LoVo (cell line): ENCODE measurements at regions not wholly inside any gene's neighbourhood (a gene's known extent, or its start where the extent isn't known, plus 50 kb on each side); places are given as distances from the start of the nearest gene placed in this dataset.
A peak's percentile ranks its signal among the peaks of the same experiment; 100 is the strongest.

Experiments used
- DNase-seq: peaks from one replicate; pipeline ENCODE4 v3.0.0-alpha.2; 2016; ENCODE audit warnings: low spot score

DNA sequence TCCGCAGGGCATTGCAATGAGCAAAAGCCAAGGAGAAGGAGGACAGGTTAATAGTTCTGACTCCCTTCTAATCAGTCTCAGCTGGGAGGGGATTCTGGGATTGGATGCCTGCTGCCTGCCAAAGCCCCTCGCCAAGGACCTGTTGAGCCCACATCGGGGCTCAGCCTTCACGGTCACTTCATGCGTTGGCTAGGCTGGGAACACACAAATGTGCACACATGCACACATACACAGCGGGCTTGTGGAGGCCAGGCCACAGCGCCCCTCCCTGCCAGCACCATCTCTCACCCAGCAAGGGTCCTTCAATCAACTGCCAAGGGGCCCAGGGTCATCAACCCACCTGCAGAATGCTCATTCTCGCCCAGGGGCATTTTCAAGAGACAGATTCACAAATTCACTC lies 113.9 kb downstream of the C5orf15 start:
- DNase-seq = no peak

DNA sequence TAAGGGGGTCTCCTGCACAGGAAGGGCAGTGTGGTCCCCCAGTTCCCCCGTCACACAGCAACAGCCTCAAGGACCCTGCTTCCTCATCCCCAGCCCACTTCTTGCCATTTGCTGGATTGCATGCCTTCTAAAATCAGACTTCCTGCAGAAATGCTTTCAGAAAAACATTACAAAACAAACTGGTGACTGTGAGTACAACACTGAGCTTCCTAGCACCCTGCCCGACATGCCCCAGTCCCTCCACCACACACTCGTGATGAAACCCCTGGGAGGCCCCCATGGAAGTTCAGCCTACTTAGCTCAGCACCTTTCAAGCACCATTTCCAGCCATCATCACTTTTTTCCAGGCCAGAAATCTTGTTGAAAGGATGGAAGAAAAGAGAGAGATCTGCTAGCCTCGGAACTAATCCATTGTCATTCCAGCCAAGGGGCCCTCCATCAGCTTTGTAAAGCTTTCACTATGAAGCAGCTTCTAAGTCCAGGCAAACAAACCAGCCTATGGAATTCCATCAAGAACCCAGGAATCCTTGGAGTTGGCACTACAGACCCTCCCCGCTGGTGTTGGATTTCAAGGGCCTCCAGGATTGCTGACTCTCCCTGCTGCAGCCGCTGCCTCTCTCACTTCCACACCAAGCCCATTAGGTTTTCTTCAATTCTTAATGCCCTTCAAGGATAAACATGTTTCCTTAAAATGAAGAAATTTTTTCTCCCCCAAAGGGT lies 114.6 kb downstream of the C5orf15 start:
- DNase-seq = no peak

DNA sequence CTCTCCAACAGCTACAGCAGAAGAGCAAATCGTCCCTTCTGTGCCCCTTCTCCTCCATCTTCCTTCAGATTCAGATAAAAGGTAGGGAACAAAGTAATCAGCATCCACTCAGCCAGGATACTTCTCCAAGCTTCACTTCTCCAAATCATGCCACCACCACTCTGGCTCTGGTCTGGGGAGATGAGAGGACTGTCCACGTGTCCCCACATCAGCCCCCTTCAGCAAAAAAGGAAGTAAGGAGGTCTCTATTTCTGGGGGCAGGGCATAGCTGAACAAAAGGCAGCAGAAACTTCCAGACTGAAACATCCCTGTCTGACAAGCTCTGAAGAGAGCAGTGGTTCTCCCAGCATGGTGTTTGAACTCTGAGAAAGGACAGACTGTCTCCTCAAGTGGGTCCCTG lies 116.9 kb downstream of the C5orf15 start:
- DNase-seq = no peak

DNA sequence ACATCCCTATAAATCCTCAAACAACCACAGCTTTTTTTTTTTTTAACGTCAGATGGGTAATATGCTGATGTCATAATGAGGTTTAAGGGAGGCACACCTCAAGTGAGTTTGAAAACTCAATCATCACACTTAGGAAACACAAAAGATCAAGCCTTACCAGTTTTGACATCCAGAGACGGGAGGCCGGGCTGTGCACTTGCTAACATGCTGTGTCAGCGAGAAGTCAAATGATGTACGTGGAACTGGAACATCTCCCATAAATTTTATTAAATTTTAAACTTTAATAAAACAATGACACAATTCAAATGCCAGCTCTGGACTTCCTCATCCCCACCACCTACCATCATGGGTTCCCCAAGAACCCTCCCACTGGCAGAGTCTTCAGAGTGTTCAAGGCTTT lies 117.6 kb downstream of the C5orf15 start:
- DNase-seq = no peak

DNA sequence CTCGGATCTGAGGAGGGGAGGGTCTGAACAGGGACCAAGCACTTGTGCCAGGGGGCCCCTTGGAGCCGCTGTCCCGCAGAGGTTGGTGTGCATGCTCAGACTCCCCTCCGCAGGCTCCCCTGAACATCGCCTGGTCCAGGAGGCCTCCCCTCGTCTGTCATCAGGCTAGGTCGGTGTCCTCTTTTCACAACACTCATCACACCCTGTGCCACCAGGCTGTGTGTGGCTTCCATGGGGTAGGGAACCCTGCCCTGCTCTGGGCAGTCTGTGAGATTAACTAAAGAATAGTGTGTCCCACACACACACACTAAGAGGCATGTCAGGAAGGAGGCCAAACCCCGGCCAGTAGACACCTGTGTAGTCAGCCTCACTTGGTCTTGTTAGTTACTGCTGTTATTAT lies 119.3 kb downstream of the C5orf15 start:
- no peak for DNase-seq

DNA sequence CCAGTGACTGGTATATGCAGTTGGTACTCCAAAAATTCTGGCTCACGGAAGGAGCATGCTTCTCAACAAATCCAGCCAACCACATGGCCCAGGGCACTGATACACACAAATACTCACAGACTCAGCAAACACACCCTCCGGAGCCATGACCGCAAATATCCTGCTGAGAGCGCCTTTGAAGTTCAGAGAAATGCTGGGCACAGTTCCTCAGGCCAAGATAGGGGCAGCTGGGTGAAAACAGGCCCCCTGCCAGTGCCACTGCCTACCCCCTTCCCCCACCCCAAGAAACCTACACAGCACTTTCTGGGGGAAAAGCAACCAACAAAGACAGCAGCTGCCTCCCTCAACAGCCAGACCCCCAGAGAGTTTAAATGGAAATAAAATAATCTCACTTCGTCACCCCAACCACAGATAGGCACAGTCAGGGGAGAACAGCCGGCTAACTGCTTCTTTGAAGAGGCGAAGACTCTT lies 120.0 kb downstream of the C5orf15 start:
- no peak for DNase-seq

DNA sequence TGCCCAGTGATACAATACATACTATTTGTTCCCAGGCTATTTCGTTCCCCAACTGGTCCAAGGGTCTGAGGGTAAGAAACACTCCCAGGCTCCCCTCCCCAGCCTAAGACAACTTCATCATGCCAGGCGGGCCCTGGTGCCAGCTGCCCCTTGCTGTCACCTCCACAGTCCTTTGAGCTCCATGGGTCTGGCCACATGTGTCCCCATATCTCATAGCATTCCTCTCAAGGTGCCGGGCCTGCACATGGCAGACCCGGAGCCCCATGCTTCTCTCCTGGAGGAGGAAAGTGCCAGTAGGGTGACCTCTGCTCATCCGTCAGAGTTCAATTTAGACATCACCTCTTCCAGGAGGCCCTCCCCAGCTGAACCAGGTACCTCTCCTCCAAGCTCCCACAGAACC lies 120.5 kb downstream of the C5orf15 start:
- no peak for DNase-seq

DNA sequence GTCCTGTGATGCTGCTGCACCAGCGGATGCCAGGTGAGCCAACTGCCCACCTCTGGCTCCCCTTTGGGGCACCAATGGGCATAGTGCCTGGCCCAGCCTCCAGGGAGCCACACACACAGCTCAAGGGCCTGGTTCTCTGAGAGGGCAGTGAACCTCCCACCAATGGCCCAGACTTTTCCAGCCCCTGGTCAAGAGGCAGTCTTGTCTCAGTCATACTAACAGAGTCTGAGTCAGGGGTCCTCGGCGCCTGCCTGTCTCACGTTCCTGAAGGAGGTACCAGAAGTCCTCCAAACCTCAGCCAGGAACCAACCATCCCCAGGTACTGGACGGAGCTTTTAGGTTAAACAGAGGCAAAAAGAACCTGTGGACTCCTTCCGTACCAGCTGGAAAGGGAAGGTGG lies 121.1 kb downstream of the C5orf15 start:
- DNase-seq = no peak

DNA sequence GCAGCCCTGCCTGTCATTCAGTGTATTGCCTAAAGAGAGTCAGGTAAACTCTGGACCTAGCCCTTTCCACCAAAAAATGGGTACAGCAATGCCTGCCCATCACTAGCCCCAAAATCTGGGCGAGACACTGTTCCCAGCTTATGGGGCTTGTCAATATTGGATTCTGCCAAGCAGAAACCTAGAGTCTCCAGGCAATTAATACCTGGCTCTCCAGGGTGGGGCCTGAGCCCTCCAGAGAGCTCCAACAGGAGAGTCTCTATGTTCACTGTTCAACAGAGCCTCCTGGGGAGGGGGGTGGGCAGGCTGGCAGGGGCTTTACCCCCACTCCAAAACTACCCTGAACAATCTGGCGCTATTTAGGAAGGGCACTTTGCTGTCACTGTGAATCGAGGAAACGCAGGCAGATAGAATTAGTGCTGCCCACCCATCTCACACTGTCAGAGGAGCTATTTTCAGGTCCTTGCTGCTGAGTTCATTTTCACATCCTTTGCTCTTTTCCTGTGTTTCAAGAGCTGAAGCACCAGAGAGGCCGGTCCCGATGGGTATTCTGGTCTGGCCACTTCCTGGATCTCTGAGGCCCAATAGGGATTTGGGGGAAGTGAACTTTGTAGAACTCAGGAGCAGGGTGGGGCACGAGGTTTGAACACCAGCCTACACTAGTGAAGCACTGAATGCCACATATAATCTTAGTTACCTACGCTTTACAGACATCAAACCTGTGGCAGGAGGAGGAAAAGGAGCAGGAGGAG lies 121.8 kb downstream of the C5orf15 start:
- no peak for DNase-seq

DNA sequence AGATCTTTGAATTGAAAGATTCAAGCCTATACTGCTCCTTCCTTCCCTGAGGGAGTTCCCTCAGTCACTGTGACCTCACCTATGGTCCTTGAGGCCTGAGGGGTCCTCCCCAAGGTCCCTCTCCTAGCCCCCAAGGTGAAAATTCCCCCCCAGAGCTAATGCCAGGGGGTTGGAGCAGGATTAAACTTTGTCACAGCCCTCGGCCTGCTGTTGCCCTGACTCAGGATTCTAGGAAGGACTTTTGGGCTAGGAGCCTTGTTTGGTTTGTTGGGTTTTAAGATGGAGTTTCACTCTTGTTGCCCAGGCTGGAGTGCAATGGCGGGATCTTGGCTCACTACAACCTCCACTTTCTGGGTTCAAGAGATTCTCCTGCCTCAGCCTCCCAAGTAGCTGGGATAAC lies 123.2 kb downstream of the C5orf15 start:
- no peak for DNase-seq

DNA sequence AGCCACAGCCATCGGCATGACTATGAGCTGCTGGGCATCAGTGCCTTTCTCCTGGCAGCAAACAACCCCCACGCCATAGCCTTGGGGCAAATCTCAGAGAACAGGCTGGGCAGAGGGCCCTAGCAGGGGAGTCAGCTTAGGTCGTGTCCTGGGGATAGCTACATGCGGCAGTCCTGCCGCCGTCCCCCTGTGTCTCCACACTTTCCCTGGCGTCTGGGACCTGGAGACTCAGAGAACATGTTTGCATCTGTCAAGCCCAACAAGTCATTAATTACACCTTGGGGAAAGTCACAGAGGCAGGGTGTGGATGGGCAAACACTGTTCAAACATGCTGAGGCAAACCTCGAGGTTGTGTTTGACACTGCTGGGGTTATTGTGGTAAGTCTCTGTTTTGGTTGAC lies 123.6 kb downstream of the C5orf15 start:
- DNase-seq = no peak

DNA sequence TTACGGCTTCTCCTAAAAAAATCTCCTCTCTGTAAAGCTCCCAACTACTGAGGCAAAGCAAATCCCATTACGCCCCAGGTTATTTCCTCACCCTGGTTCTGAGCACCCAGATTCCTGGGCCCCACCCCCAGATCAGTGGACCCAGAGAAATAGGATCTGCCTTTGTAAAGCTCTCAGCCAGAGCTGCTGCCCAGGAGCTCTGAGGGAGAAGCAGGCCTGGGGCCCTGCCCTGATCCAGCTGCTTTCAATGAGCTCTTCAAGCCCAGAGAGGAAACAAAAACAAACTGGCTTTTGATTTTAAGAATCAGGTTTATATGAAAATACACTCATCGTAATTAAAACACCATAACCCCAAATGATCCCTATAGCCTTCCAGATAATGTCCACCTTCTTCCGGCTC lies 124.5 kb downstream of the C5orf15 start:
- DNase-seq = no peak

DNA sequence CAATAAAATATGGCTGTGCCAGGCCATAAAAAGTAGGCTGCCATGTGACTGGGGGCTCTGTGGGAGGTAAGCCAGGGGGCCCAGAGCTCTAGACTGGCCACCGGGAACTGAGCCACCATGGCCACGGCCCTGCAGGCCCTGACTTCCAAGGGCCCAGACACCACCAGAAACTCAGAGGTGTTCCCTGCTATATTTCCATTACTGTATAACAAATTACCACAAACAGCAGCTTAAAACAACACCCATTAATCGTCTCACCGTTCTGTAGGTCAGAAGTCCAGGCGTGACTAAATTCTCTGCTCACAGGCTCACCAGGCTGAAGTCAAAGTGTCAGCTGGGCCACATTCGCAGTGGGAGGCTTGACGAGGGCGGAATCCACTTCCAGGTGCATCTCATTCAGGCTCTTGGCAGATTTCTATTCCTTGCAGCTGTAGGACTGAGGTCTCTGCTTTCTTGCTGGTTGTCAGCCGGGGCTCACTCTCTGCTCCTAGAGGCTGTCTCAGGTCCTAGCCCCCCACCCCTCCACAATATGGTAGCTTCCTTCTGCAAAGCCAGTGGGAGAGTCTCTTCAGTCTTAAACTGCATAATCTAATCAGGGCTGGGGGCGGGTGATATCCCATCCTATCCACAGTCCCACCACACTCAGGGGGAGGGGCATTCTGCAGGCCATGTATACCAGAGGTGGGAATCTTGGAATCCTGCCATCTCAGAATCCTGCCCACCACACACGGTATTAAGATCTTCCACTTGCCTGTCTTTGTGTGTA lies 125.4 kb downstream of the C5orf15 start:
- no peak for DNase-seq

DNA sequence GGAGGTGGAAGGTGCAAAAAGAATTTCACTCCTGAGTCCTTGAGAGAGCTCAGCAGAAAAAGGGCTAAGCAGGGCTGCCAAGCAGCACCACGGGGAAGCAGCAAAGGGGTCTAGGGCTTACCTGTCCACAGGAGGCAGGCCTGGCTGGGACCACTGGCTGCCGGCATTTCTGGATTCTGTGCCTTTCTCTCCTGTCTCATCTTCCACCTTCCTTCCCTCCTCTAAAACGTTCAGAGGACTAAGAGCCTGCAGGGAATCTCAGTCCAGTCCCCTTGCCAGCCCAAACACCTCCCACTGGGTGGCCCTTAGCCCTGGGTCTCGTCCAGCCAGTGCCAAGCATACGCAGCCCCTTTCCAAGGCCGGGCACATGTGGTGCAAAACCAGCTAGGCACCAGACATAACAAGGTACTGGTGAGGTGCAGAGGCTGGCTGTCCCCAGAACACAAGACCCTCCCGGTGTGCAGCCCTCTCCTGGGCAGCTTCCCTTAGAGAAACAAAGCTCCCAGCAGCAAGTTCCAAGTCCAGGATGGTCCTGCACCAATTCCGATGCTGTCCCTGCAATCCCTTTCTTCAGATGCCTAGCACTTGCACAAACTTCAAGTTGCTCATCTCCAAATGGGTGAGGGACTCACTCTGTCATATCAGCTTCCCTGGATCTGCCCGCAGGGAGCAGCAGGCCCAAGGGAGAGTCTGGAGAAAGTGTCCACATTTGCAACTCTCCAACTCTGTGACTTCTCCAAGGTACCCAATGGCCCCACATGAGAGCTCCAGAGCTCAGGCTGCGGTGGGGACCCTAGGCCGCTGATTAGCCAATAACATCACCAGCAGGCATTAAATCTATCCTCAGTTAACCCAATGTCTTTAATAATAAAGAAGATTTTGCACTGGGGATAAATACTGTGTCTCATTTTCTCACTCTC lies 126.3 kb downstream of the C5orf15 start:
- no peak for DNase-seq

DNA sequence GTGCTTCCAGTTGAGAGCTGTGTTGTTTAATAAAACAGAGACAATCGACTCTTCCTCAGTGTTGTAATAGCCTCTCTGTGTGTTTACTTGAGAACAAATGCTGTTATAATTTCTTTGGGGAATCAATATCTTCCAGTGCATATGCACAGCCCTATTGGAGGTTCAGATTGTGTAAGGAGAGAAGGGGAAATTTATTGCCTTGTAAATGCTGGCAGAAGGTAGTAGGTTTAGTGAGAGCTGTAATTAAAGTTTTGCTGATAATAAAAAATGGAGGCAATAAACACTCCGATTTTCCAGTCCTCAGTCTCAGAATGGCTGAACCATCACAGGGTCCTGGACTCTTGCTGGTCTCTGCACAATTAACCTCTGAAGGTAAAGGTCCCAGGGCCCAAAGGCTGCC lies 128.3 kb downstream of the C5orf15 start:
- no peak for DNase-seq

DNA sequence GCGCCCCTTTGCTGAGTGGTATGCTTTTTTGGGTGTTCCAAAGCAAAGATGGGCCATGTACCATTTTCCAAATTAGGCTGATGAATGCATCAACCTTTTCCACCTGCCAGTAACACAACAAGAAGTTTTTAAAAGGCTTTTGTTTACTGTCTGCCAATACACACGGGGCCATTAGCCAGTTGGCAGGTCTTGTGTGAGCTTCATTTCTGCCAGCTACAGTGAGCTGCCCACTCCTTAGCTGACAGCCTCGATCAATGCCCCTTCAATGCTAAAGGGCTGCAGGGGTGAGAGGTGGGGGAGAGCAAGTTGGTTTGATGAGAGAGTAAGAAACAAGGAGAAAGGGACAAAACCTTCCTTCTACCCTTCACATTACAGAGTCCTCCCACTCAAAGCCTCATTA lies 128.7 kb downstream of the C5orf15 start:
- no peak for DNase-seq

DNA sequence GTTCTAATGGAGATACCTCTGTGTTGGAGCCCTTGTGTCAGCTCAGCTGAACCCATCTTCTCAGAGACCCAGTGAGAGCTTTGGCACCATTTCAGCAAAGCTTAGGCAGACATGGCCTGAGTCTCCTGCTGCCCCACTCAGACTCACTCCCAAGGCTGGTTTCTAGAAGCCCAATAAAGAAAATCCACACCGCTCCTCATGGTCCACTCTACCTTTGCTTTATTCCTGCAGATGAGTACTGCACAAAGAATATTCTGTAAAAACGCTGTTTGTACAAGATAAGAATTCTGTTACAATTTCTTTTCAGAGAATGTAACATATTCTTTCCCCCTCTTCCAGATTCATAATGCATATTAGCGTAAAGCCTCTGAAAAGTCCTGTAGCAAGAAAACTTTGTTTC lies 129.3 kb downstream of the C5orf15 start:
- no peak for DNase-seq

DNA sequence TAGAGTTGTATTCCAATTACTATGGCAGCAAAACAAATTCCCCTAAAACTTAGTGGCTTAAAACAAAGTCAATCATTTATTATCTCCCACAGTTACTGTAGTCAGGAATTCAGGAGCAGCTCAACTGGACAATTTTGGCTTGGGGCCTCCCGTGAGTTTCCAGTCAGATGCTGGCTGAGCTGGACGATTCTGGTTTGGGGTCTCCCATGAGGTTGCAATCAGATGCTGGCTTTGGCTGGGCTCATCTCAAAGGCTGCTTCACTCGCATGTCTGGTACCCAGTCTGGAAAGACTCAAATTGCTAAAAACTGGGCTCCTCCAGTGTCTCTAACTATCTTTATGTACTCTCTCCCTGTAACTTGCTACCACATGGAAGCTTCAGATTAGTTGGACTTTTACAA lies 130.1 kb downstream of the C5orf15 start:
- no peak for DNase-seq

DNA sequence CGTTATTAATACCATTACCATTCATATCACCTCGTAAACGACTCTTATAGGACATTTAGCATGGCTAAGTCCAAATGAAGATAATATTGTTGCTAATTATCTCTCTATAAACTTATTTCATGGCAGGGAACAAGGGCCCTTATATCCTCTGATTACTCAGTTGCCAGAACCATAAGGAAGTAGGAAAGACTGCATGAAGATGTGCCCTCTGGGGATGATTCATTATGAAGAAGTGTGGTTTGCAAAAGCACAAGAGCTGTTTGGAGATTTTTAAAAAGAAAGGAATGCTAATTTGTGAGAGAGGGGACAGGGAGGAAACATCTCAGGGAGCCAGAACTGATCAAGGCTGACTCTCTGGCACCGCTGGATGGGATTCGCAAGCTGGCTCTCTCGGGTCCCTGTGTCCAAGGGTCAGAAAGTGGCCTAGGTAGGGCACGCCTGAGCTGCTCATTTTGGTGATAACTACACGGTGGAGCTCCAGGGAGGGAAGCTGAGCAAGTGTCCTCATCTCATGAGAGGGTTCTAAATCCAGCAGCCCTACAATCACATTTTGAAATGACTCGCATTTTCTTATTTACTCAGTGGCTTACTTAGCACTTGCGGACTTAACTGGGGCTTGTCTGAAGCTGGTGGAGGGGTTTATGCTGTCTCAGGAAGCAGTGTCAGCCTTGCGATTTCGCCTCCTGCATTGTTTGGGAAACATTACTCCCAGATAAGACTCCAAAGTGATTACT lies 136.8 kb downstream of the C5orf15 start:
- DNase-seq = peak; percentile 5

DNA sequence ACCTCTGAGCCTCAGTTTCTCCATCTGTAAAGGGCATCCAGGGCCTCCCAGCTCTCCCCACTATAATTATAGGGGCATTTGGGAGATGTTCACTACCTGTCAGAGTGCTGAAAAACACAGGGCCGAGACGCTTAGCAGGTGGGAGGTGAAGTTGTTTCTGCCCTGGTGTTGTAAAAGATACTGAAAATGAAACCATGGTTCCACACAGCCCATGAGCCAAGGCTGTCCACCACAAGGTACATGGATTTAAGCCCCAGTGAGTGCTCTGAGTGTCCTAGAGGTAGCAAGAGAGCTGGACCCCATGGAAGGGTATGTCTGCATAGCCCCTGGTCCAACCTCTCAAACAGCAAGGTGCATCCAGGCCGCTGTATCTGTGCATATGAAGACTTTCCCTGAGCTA lies 137.5 kb downstream of the C5orf15 start:
- DNase-seq = no peak

DNA sequence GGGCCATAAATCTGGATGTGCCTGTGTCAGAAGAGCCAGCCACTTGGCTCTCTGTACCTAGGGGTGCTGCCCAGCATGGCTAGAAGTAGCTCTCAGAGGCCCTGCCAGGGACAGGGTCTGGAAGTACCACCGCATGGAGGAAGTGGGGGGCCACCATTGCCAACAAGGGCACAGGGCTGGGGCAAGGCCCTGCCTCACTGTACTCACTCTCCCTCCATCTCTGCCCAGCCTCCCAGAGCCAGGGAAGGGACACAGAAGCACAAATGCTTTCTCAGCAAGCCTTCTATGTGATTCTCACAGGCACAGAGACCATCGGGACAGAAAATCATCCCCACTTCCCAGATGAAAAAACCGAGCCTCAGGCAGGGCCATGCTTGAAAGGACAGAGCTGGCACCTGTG lies 138.1 kb downstream of the C5orf15 start:
- DNase-seq = no peak
